ENCODE measurements at regions not wholly inside any gene's neighbourhood (a gene's known extent, or its start where the extent isn't known, plus 50 kb on each side); places are given as distances from the start of the nearest gene placed in this dataset.
A peak's percentile ranks its signal among the peaks of the same experiment; 100 is the strongest.

- H3K27ac Mint-ChIP-seq: no peak overlapping the region
- H3K9me3 Mint-ChIP-seq: no peaks in the 10 kb centered on the region
- H3K4me1 Mint-ChIP-seq: no peaks in the 10 kb centered on the region
- no peaks in the 10 kb centered on the region for H3K36me3 Mint-ChIP-seq (ENCODE audit: low read depth)
- ATAC-seq (replicated peaks): peak; percentile 26
- H3K4me3 Mint-ChIP-seq: no peak overlapping the region
- H3K27me3 Mint-ChIP-seq: peaks cover 11% of the 10 kb centered on the region
Measured at GRCh38 chr3:18024715-18025114, 282.3 kb upstream of the TBC1D5 start.

- Mint-ChIP-seq H3K4me1 (no peaks in the 10 kb centered on the region), H3K4me3 (no peak overlapping the region), H3K27me3 (peaks cover 36% of the 10 kb centered on the region), H3K27ac (no peak overlapping the region), H3K9me3 (no peaks in the 10 kb centered on the region), H3K36me3 (ENCODE audit: low read depth) (no peaks in the 10 kb centered on the region)
- ATAC-seq (replicated peaks): no peak
Measured at GRCh38 chr3:18019161-18019495, 276.7 kb upstream of the TBC1D5 start.

GRCh38 chr3:18018491-18019160 lies 276.2 kb upstream of the TBC1D5 start:
- no peaks in the 10 kb centered on the region for H3K9me3 Mint-ChIP-seq
- no peak overlapping the region for H3K4me3 Mint-ChIP-seq
- H3K4me1 Mint-ChIP-seq: no peaks in the 10 kb centered on the region
- no peaks in the 10 kb centered on the region for H3K36me3 Mint-ChIP-seq (ENCODE audit: low read depth)
- H3K27ac Mint-ChIP-seq: no peak overlapping the region
- no peak for ATAC-seq (replicated peaks)
- H3K27me3 Mint-ChIP-seq: peaks cover 36% of the 10 kb centered on the region

GRCh38 chr3:18016366-18016765 lies 273.9 kb upstream of the TBC1D5 start:
- Mint-ChIP-seq H3K36me3 (ENCODE audit: low read depth) (no peaks in the 10 kb centered on the region), H3K4me3 (no peak overlapping the region), H3K9me3 (no peaks in the 10 kb centered on the region), H3K27ac (no peak overlapping the region), H3K27me3 (peaks cover 38% of the 10 kb centered on the region), H3K4me1 (no peaks in the 10 kb centered on the region)
- no peak for ATAC-seq (replicated peaks)

- Mint-ChIP-seq H3K9me3 (no peaks in the 10 kb centered on the region), H3K4me1 (no peaks in the 10 kb centered on the region), H3K27me3 (peaks cover 23% of the 10 kb centered on the region), H3K4me3 (no peak overlapping the region), H3K36me3 (ENCODE audit: low read depth) (no peaks in the 10 kb centered on the region), H3K27ac (no peak overlapping the region)
- ATAC-seq (replicated peaks): no peak
Measured at GRCh38 chr3:18012933-18013332, 270.5 kb upstream of the TBC1D5 start.

GRCh38 chr3:18012436-18012835 lies 270.0 kb upstream of the TBC1D5 start:
- Mint-ChIP-seq H3K27ac (no peak overlapping the region), H3K27me3 (peaks cover 19% of the 10 kb centered on the region), H3K4me1 (no peaks in the 10 kb centered on the region)

GRCh38 chr3:18011387-18011786 lies 269.0 kb upstream of the TBC1D5 start:
- Mint-ChIP-seq H3K27me3 (peaks cover 16% of the 10 kb centered on the region), H3K4me3 (no peak overlapping the region), H3K36me3 (ENCODE audit: low read depth) (no peaks in the 10 kb centered on the region), H3K9me3 (no peaks in the 10 kb centered on the region), H3K27ac (no peak overlapping the region), H3K4me1 (no peaks in the 10 kb centered on the region)
- ATAC-seq (replicated peaks): no peak

More at GRCh38 chr3:18012436-18012835, 270.0 kb upstream of the TBC1D5 start:
- no peak for ATAC-seq (replicated peaks)
- Mint-ChIP-seq H3K4me3 (no peak overlapping the region), H3K9me3 (no peaks in the 10 kb centered on the region), H3K36me3 (ENCODE audit: low read depth) (no peaks in the 10 kb centered on the region)

- H3K4me3 Mint-ChIP-seq: no peak overlapping the region
- no peaks in the 10 kb centered on the region for H3K36me3 Mint-ChIP-seq (ENCODE audit: low read depth)
Measured at GRCh38 chr3:18010001-18010400, 267.6 kb upstream of the TBC1D5 start.

GRCh38 chr3:18008706-18009368 lies 266.4 kb upstream of the TBC1D5 start:
- H3K36me3 Mint-ChIP-seq (ENCODE audit: low read depth): no peaks in the 10 kb centered on the region
- no peaks in the 10 kb centered on the region for H3K4me1 Mint-ChIP-seq
- H3K9me3 Mint-ChIP-seq: peaks cover 5% of the 10 kb centered on the region
- no peak for ATAC-seq (replicated peaks)
- no peak overlapping the region for H3K27ac Mint-ChIP-seq
- H3K27me3 Mint-ChIP-seq: peaks cover 21% of the 10 kb centered on the region
- H3K4me3 Mint-ChIP-seq: no peak overlapping the region

More at GRCh38 chr3:18010001-18010400, 267.6 kb upstream of the TBC1D5 start:
- Mint-ChIP-seq H3K4me1 (no peaks in the 10 kb centered on the region), H3K27ac (no peak overlapping the region), H3K9me3 (no peaks in the 10 kb centered on the region), H3K27me3 (peaks cover 17% of the 10 kb centered on the region)
- no peak for ATAC-seq (replicated peaks)

GRCh38 chr3:18007980-18008379 lies 265.5 kb upstream of the TBC1D5 start:
- no peak overlapping the region for H3K27ac Mint-ChIP-seq
- no peaks in the 10 kb centered on the region for H3K36me3 Mint-ChIP-seq (ENCODE audit: low read depth)
- ATAC-seq (replicated peaks): no peak
- H3K27me3 Mint-ChIP-seq: peaks cover 21% of the 10 kb centered on the region
- H3K4me1 Mint-ChIP-seq: no peaks in the 10 kb centered on the region
- H3K4me3 Mint-ChIP-seq: no peak overlapping the region
- peaks cover 5% of the 10 kb centered on the region for H3K9me3 Mint-ChIP-seq

GRCh38 chr3:17995769-17996168 lies 253.3 kb upstream of the TBC1D5 start:
- H3K27me3 Mint-ChIP-seq: no peaks in the 10 kb centered on the region
- H3K4me1 Mint-ChIP-seq: no peaks in the 10 kb centered on the region
- no peak overlapping the region for H3K4me3 Mint-ChIP-seq
- no peak overlapping the region for H3K27ac Mint-ChIP-seq
- H3K9me3 Mint-ChIP-seq: no peaks in the 10 kb centered on the region
- no peaks in the 10 kb centered on the region for H3K36me3 Mint-ChIP-seq (ENCODE audit: low read depth)
- ATAC-seq (replicated peaks): no peak

GRCh38 chr3:17994167-17994566 lies 251.7 kb upstream of the TBC1D5 start:
- no peak for ATAC-seq (replicated peaks)
- Mint-ChIP-seq H3K4me1 (no peaks in the 10 kb centered on the region), H3K9me3 (no peaks in the 10 kb centered on the region), H3K27ac (no peak overlapping the region), H3K27me3 (no peaks in the 10 kb centered on the region), H3K36me3 (ENCODE audit: low read depth) (no peaks in the 10 kb centered on the region), H3K4me3 (no peak overlapping the region)

GRCh38 chr3:17990390-17990789 lies 248.0 kb upstream of the TBC1D5 start:
- no peak for ATAC-seq (replicated peaks)
- Mint-ChIP-seq H3K4me3 (no peak overlapping the region), H3K27me3 (no peaks in the 10 kb centered on the region), H3K36me3 (ENCODE audit: low read depth) (no peaks in the 10 kb centered on the region), H3K9me3 (no peaks in the 10 kb centered on the region), H3K4me1 (no peaks in the 10 kb centered on the region), H3K27ac (no peak overlapping the region)

- Mint-ChIP-seq H3K4me3 (no peak overlapping the region), H3K36me3 (ENCODE audit: low read depth) (no peaks in the 10 kb centered on the region)
Measured at GRCh38 chr3:17986348-17986816, 244.0 kb upstream of the TBC1D5 start.

GRCh38 chr3:17985658-17986347 lies 243.4 kb upstream of the TBC1D5 start:
- no peak overlapping the region for H3K4me3 Mint-ChIP-seq
- H3K36me3 Mint-ChIP-seq (ENCODE audit: low read depth): no peaks in the 10 kb centered on the region

More at GRCh38 chr3:17986348-17986816, 244.0 kb upstream of the TBC1D5 start:
- Mint-ChIP-seq H3K27ac (no peak overlapping the region), H3K4me1 (no peaks in the 10 kb centered on the region), H3K27me3 (peaks cover 10% of the 10 kb centered on the region), H3K9me3 (no peaks in the 10 kb centered on the region)
- ATAC-seq (replicated peaks): no peak

More at GRCh38 chr3:17985658-17986347, 243.4 kb upstream of the TBC1D5 start:
- Mint-ChIP-seq H3K4me1 (no peaks in the 10 kb centered on the region), H3K27ac (no peak overlapping the region), H3K9me3 (no peaks in the 10 kb centered on the region), H3K27me3 (peaks cover 14% of the 10 kb centered on the region)
- ATAC-seq (replicated peaks): no peak

Measured in activated T-helper 17 cell treated with anti-CD3 and anti-CD28 coated beads, Interleukin-2, amount 50 U/mL, for 72 hours (primary cell).